ENCODE measurements at regions not wholly inside any gene's neighbourhood (a gene's known extent, or its start where the extent isn't known, plus 50 kb on each side); places are given as distances from the start of the nearest gene placed in this dataset.

DNA sequence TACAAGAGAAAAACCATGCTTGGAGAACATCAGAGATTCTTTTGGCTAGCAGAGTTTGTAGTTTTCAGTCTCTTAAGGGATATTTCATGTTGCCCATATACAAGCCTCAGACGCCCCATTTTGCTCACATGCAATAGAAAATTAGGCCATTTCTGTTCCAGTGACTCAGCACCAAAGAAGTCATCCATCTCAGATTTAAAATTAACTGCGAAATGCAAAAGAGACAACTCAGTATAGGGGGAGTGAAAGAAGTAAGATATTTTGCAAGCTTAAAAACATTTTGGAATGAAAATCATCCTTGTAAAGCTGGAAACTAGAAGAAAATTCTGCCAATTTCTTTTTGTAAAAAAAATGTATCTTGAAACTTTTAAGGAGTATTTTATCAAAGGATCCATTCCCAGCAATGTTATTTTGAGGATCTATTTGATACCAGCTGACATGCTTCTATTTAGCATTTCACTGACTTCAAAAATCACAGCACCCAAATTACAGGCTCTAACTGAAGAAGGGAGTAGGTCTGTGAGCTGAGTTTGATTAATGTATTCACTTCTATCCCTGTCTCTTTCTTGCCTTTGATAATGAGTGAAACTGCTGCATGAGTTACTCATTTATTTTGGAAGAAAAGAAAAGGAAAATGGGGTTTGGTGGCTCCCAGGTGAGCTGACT lies 223.7 kb upstream of the SULF2 start:
- TF ChIP-seq, protein P1, sequence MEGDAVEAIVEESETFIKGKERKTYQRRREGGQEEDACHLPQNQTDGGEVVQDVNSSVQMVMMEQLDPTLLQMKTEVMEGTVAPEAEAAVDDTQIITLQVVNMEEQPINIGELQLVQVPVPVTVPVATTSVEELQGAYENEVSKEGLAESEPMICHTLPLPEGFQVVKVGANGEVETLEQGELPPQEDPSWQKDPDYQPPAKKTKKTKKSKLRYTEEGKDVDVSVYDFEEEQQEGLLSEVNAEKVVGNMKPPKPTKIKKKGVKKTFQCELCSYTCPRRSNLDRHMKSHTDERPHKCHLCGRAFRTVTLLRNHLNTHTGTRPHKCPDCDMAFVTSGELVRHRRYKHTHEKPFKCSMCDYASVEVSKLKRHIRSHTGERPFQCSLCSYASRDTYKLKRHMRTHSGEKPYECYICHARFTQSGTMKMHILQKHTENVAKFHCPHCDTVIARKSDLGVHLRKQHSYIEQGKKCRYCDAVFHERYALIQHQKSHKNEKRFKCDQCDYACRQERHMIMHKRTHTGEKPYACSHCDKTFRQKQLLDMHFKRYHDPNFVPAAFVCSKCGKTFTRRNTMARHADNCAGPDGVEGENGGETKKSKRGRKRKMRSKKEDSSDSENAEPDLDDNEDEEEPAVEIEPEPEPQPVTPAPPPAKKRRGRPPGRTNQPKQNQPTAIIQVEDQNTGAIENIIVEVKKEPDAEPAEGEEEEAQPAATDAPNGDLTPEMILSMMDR (conservative IDR thresholded peaks at IDR 0.05): no peak
- TF ChIP-seq ZFX (IDR thresholded peaks at IDR 0.05): no peak

Measured in C4-2B (cell line).